BJ (cell line): ENCODE measurements at regions not wholly inside any gene's neighbourhood (a gene's known extent, or its start where the extent isn't known, plus 50 kb on each side); places are given as distances from the start of the nearest gene placed in this dataset.

Experiments
- CTCF ChIA-PET: fragments of 350-600 bp; formaldehyde crosslinking; extraction: SDS; loops from one replicate; lab custom pipeline; 2021; ENCODE audit warnings: antibody characterized with exemption, inconsistent platforms; lab: Yijun Ruan, JAX
- POLR2A ChIA-PET: fragments of 300-600 bp; sonication (Branson Sonifier 250); formaldehyde crosslinking; extraction: SDS; loops from one replicate; lab custom pipeline; 2021; ENCODE audit warnings: antibody characterized with exemption; lab: Charles Lee
- DNase-seq: peaks from one replicate; pipeline ENCODE4 v3.0.0-alpha.2; 2011; ENCODE audit warnings: low read depth
- H3K27me3 ChIP-seq: 2 replicates; pipeline ENCODE4 v1.6.0; 2011; ENCODE audit warnings: low read length; ENCODE audit not compliant: control insufficient read depth, insufficient read depth
- H3K36me3 ChIP-seq: 2 replicates; pipeline ENCODE4 v1.5.1; 2011; ENCODE audit warnings: low read length; ENCODE audit not compliant: control insufficient read depth, insufficient read depth
- H3K4me3 ChIP-seq: 2 replicates; pipeline ENCODE4 v1.5.1; 2011; ENCODE audit warnings: low read depth, mild to moderate bottlenecking, control low read depth, low read length
- TF ChIP-seq, protein P1 (sequence below): IDR thresholded peaks from 2 replicates; pipeline ENCODE4 v1.5.1; 2011; ENCODE audit warnings: low read depth, mild to moderate bottlenecking, control low read depth, inconsistent platforms, low read length, moderate library complexity; ENCODE audit not compliant: insufficient read depth

DNA sequence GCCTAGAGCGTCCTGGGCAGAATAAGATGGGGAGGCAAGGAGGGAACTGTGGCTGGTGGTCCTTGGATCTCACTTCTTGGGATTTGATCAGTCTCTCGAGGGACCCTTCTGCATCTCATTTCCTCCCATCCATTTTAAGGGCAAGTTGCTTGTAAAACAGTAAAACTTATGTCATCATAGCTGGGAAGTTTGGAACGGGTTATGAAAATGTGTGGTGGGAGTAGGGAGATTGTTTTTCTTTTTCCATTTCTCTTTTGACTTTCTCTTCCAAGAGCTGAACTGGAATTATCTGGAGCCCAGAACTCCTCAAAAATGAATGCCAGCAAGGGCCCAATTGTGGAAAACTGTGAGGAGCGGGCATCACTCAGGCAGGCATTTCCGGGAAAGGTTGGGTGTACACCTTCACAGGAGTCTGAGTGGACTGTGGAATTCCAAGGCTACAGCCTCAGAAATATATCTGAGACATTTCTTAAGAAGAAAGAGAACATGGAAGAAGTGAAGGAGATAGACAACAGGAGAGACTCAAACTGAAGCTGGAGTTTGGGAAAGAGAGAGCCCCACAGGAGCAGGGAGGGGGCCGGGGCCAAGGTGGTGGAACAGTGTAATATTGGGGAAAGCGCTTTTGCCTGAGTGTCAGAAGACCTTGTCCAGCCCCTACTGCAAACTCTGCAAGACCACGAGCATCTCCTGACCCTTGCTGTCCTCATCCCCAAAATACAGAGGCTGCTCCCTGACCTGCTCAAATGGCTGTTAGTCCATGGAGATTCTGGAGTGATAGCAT, 185.1 kb downstream of the FOXD2 start:
- CTCF ChIA-PET = no interaction called here
- Histone ChIP-seq H3K4me3 (no peak overlapping the region), H3K36me3 (no peaks in the 10 kb centered on the region), H3K27me3 (no peaks in the 10 kb centered on the region)
- DNase-seq = no peak
- POLR2A ChIA-PET = no interaction called here
- TF ChIP-seq, protein P1, sequence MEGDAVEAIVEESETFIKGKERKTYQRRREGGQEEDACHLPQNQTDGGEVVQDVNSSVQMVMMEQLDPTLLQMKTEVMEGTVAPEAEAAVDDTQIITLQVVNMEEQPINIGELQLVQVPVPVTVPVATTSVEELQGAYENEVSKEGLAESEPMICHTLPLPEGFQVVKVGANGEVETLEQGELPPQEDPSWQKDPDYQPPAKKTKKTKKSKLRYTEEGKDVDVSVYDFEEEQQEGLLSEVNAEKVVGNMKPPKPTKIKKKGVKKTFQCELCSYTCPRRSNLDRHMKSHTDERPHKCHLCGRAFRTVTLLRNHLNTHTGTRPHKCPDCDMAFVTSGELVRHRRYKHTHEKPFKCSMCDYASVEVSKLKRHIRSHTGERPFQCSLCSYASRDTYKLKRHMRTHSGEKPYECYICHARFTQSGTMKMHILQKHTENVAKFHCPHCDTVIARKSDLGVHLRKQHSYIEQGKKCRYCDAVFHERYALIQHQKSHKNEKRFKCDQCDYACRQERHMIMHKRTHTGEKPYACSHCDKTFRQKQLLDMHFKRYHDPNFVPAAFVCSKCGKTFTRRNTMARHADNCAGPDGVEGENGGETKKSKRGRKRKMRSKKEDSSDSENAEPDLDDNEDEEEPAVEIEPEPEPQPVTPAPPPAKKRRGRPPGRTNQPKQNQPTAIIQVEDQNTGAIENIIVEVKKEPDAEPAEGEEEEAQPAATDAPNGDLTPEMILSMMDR = no peak

DNA sequence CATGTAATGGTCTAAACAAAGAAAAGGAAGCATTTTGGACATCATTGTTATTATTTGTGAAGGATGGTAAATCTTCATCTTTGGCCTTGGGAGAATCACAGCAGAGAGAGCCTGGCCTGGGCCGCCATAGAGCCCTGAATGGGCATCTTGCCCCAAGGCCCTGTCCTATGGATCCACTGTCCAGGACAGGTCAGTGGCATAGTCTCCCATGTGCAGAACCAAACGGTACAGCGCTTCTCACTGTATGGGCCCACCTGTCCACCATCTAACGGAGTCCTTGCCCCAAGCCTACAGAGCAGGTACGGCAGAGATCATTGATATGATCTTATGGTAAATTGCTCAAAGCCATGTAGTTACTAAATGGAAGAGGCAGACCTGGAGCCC, 185.7 kb downstream of the FOXD2 start:
- no peak overlapping the region for H3K4me3 ChIP-seq
- TF ChIP-seq, protein P1 = no peak
- H3K27me3 ChIP-seq = no peaks in the 10 kb centered on the region
- no peaks in the 10 kb centered on the region for H3K36me3 ChIP-seq
- DNase-seq = no peak
- ChIA-PET CTCF (interaction anchor here (1.6 kb wide), 1 partner anchor 235 kb away, joined by 3 read pairs; no protein-coding TSS in a partner anchor), POLR2A (no interaction called here)

DNA sequence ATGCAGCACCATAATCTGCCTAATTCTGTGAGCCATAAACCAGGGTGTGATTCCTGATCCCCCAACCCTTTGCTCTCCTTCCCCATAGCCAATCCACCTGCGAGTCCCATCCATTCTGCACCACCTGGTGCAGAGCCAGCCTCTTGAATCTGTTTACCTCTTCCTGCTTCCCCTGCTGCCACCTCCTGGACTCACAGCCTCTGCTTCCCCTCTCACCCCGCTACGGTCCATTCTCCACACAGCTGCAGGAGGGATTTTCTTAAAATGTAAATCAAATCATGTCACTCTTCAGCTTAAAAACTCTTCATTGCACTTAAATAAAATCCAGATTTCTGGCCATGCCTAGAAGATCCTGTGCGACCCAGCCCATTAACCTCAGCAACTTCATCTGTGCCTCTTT, 186.7 kb downstream of the FOXD2 start:
- ChIA-PET CTCF (interaction anchor here (1.6 kb wide), 1 partner anchor 236 kb away, joined by 3 read pairs; no protein-coding TSS in a partner anchor), POLR2A (no interaction called here)
- H3K36me3 ChIP-seq = no peaks in the 10 kb centered on the region
- TF ChIP-seq, protein P1 = 0 out of 2 replicates have a peak, but pooled peaks have one; percentile 12
- no peaks in the 10 kb centered on the region for H3K27me3 ChIP-seq
- DNase-seq = no peak
- no peak overlapping the region for H3K4me3 ChIP-seq

DNA sequence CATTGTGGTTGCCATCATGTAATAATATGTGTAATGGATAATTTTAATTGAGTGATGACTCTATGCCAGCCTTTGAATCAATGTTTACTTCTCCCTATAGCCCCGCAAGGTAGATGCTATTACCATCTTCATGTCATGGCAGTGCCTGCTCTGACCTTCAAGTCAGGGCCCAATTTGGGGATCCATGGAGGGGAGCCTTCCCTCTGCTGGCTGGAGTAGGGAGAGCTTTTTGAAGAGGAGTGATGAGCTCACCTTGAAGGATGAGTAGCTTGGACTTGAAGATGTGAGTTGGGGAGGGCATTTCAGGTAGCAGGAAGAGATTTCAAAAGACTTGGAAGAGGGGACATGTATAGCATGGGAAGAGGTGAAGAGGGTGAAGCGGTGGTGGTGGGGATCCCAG, 189.2 kb downstream of the FOXD2 start:
- H3K4me3 ChIP-seq = no peak overlapping the region
- TF ChIP-seq, protein P1 = no peak
- POLR2A ChIA-PET = no interaction called here
- no peaks in the 10 kb centered on the region for H3K36me3 ChIP-seq
- no peaks in the 10 kb centered on the region for H3K27me3 ChIP-seq
- DNase-seq = no peak
- CTCF ChIA-PET = no interaction called here

DNA sequence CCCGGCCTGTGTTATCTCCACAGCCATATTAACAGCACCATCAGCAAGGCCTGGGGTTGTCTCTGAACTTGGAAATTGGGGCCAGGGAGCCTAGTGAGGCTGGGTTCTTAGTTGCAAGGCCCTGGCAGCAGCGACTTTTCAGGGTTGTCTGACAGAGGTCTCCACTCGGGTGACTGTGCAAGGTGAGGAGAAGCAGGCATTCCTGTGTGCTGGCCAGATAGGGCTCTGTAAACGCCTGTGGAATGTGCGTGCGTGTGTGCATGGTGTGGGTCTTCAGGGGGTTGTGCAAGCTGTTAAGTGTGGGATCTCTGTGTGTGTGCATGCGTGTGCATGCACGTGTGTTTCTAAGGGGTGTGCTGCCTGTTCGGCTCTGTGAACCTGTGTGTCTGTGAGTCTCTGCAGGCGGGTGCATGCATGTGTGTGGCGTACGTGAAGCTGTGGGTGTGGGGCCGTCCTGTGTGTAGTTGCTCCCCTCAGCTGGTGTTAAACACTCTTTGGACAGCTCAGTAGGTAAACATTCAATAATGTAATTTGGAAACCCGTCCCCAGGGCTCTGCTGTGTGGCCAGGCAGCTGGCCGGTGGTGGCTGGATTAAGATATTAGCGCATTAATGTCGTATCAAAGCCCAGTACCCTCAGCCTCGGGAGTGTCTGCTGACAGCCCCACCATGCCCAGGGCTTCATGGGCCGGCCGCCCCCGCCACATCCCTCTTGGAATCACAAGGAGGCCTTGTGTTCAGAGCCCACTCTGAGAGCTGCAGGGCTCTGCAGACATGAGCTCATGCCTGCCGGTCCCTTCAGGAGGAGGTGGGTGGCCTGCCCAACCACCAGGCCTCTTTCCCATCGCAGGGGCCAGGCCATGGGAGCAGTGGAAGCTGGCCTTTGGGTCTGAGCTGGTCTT, 189.9 kb downstream of the FOXD2 start:
- no peak for DNase-seq
- POLR2A ChIA-PET = no interaction called here
- Histone ChIP-seq H3K4me3 (no peak overlapping the region), H3K27me3 (no peaks in the 10 kb centered on the region), H3K36me3 (no peaks in the 10 kb centered on the region)
- CTCF ChIA-PET = no interaction called here
- TF ChIP-seq, protein P1 = no peak
